ENCODE measurements at regions not wholly inside any gene's neighbourhood (a gene's known extent, or its start where the extent isn't known, plus 50 kb on each side); places are given as distances from the start of the nearest gene placed in this dataset.

DNA sequence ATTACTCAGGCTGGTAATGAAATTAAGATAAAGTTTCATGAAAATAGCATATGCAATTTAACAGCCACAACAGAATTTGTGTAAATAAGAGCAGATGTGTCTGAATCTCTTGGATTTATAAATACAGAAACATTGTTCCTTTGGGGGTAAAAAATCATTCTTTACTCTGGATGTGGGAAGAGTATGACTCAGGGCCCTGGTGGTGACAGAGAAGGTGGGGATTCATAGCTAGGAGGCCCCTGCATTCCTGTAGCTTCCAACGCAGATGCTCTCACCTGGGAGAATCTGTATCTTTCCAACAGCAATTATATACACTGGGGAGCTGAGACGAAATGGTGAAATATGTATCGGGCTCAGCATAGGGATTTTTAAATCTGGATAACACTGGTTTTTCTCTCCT lies 167.6 kb upstream of the CADPS start:
- TF ChIP-seq, protein P1, sequence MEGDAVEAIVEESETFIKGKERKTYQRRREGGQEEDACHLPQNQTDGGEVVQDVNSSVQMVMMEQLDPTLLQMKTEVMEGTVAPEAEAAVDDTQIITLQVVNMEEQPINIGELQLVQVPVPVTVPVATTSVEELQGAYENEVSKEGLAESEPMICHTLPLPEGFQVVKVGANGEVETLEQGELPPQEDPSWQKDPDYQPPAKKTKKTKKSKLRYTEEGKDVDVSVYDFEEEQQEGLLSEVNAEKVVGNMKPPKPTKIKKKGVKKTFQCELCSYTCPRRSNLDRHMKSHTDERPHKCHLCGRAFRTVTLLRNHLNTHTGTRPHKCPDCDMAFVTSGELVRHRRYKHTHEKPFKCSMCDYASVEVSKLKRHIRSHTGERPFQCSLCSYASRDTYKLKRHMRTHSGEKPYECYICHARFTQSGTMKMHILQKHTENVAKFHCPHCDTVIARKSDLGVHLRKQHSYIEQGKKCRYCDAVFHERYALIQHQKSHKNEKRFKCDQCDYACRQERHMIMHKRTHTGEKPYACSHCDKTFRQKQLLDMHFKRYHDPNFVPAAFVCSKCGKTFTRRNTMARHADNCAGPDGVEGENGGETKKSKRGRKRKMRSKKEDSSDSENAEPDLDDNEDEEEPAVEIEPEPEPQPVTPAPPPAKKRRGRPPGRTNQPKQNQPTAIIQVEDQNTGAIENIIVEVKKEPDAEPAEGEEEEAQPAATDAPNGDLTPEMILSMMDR (IDR thresholded peaks at IDR 0.05; ENCODE audit: poor library complexity): no peak
- no peak for TF ChIP-seq EZH2phosphoT487 (IDR thresholded peaks at IDR 0.05; ENCODE audit: low read depth, severe bottlenecking, unreplicated experiment)

All from hepatocyte (in vitro differentiated cells).